HG02870 (cell line): ENCODE measurements at regions not wholly inside any gene's neighbourhood (a gene's known extent, or its start where the extent isn't known, plus 50 kb on each side); places are given as distances from the start of the nearest gene placed in this dataset.

ENCODE experiments used
- ATAC-seq: cut with Tn5 transposase; IDR thresholded peaks from one replicate; pipeline ENCODE4 v1.9.1; 2021; ENCODE audit warnings: mild to moderate bottlenecking, moderate library complexity; ENCODE audit not compliant: unreplicated experiment

DNA sequence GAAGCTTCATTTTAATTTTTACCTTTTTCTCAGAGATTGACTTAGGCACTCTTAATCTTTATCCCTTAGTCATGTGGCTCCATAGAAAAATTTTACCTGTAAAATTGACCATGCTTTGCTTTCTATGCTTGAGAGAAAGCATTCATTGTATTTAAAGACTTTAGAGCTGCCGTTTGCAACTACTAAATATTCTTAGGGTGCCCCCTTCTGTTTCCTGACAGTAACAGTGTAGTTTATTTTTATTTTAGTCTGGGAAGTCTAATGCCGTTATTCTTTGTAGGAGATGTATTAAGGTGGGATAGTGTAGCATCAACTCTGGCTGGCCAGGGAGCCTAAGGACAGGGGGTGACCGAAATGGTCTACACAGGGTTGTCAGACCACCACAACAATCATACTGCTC lies 84.5 kb upstream of the SYNPR start:
- ATAC-seq = no peak

DNA sequence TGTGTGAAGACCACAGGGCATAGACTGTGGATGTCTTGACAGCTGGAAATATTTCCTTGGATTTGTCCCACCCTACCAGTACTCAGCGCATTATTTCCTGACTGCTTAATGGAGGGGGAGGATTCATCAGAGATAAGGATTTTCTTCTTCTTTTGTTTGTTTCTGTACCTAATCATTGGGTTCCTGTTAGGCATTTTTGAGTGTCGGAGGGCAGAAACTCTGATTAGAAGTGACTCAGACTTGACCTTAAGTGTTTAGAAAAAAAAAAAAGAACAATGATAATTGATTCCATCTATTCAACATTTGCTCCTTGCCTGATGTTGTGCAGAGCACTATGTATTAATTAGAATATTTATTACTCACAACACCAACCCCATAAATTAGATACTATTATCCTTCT lies 78.5 kb upstream of the SYNPR start:
- ATAC-seq = no peak

DNA sequence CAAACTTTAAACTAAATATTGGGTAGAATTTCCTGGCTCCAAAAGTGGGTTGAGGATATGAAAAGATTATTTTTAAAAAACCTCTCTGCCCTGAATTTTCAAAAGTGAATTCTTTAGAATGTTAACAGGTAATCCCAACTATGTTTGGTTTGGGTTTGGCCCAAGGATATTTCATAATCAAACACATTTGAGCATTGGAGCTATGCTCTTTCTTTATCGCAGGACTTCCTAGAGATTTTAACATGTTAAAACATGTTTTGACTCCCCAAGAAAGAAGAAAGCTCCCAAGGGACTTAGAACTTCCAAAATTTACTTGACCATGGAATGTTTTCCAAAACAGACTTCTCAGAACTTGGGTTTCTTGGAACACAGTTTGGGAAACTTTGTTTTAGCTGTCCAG lies 75.6 kb upstream of the SYNPR start:
- ATAC-seq = no peak

DNA sequence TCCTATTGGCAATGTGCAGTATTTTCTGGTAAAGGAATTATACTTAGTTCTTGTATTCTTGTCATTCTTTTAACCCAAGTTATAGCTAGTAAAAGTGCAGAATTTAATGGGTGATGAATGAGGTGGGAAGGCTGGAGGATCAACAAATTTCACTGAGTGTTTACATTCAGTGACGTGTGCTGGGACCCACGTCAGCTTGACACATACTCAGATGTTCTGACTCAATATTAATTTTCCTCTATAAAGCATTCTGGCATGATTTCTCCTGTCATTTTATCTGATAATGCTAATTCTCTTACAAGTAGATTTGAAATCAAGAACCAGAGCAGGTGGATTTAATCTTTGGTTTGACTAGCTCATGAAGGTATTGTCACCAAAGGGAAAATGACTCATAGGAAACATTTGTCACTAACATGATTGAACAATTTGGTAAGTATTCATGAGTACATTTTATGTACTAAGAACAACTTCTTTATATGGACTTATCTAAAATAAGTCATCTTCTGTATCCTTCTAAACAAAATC lies 71.0 kb upstream of the SYNPR start:
- no peak for ATAC-seq

DNA sequence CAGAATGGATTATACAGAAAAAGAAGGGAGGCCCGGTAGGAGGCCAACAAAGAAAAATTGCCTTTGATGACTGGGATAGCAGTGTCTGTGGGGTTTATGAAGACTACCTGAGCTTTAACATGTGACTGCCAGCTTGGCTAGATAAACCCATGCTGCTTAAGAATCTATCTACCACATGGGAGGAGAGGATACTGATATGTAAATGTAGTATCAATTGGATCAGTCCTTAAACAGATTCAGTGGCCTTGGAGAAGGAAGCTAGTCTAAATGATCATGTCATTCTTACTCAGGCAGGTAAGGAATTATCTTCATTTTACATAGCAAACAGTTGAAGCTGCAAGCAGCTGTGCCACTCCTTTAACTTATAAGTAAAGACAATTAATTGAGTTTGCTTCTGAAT lies 50.0 kb upstream of the SYNPR start:
- no peak for ATAC-seq
